ENCODE measurements at regions not wholly inside any gene's neighbourhood (a gene's known extent, or its start where the extent isn't known, plus 50 kb on each side); places are given as distances from the start of the nearest gene placed in this dataset.
"Not testable (repeated sequence)": the region's sequence is repeated elsewhere in the genome, so short reads cannot be mapped to it uniquely, and the experiment has no call there.

DNA sequence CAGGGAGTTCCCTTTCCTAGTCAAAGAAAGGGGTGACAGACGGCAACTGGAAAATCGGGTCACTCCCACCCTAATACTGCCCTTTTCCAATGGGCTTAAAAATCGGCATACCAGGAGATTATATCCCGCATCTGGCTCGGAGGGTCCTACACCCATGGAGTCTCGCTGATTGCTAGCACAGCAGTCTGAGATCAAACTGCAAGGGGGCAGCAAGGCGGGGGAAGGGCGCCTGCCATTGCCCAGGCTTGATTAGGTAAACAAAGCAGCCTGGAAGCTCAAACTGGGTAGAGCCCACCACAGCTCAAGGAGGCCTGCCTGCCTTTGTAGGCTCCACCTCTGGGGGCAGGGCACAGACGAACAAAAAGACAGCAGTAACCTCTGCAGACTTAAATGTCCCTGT, 831.3 kb downstream of the TTLL7 start:
- DNase-seq = peak in 2 of 10 donors; percentile 53 to 56
- intact Hi-C loops (cut with DNase I) = not testable (repeated sequence)

DNA sequence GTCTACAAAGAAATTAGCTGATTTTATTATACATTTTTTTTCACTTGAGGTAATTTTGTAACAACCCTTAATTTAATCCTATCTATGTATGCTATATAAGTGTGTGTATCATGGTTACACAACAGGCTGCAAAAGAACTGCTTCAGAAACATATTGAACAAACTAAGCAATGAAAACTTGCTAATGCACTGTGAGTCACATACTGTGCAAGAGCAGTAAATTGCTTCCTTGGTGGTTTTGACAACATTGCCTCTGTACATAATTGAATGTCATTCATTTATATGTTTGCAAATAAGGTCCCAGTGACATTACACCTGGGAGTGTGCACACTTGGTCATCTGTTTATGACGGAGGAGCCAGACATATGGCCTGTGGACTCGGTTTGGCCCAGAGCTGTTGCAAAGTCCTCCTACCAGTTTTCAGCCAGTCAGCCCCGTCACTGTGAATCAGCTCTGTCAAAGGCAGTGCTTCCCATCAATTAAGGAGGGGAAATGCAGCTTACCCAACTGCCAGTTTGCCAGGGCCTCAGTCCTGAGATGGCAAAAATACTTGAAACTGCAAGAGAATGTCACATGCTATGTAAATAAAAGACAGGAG, 835.0 kb downstream of the TTLL7 start:
- intact Hi-C loops (cut with DNase I) = not testable (repeated sequence)
- DNase-seq = peak in 2 of 10 donors; percentile 4 to 44

DNA sequence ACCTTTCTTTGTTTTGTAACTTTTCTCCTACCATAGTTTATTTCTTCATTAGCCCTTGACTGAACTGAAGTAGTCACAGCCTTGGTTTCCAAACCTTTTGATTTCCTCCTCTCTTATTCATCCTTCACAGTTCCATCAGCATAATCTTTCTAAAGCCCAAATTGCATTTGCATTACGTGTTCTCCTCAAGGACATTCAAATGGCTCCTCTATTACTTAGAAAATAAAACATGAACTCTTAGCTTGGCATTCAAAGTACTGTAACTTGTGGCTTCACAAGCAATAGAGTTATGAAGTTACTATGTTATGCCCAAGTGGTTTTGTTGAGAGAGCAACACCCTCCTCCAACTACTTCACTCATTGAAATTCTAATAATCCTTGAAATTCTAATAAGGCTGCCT, 840.0 kb downstream of the TTLL7 start:
- DNase-seq; intact Hi-C loops (cut with DNase I): not testable (repeated sequence)

DNA sequence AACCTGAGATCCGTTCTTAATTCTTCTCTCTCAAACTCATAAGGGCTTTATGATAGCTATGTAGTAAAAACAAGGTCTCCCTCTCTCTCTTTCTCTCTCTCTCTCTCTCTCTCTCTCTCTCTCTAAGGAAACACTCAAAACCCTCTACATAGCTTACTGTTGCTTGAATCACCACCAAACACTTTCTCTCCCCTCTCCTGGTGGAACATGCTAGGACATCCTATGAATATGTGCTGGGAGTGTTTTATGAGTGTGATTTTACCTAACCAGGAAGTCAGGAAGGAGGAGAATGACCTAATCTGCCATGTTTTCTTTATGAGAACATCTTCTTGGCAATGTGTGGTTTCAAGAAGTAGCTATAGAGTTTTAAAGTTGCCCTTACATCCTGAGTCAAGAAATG, 844.6 kb downstream of the TTLL7 start:
- intact Hi-C loops (cut with DNase I); DNase-seq: not testable (repeated sequence)

DNA sequence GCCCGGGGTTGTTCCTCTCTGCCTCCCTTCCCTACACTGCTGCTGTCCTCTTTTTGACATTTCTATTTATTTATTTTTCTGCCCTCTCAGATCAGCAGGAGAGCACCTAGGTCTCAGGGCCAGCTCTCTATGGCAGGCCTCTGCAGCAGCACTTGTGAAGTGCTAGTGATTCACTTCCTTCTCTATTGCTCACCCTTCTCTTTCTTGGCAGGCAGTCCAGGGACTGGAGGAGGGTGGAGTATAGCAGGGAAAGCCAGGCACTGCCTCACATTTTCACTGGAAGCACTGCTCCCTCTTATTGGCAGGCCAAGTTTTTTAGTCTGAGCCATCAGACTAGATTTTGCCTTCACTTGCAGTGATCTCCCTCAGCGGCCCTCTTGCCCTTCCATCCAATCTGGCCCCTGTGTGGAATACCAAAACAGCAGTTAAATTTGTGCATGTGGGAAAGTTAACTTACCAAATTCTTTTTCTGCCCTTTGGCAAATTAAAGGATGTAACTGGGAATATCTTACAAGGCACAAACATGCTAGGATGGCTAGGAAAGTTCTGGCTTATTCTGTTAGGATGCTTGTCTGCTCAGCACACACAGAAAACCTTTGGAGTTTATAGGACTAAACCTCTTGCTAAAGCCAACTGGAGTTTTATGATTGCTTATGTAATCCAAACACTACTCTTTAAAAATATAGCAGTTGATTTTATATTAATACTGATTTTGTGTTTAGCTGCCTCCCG, 847.6 kb downstream of the TTLL7 start:
- peak in 7 of 10 donors; percentile 12 to 85 (median 43) for DNase-seq
- intact Hi-C loops (cut with DNase I) = not testable (repeated sequence)

DNA sequence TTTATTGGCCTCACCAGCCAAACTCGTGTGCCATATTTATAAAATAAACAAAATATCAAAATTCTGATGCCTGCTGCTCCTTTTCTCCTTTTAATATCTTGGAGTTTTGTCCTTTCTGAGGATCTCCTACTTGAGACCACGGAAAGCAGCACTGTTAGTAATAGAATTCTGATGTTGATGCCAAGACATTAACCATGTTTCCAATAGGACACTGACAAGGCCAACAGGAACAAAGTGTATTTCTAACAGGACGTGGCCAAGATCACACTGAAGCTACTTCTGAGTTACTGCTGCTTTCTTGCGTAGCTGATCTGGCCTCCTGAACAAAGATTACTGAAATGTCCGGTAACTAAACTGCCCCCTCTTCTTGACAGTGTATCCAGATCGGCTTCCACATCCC, 848.5 kb downstream of the TTLL7 start:
- intact Hi-C loops (cut with DNase I); DNase-seq: not testable (repeated sequence)

DNA sequence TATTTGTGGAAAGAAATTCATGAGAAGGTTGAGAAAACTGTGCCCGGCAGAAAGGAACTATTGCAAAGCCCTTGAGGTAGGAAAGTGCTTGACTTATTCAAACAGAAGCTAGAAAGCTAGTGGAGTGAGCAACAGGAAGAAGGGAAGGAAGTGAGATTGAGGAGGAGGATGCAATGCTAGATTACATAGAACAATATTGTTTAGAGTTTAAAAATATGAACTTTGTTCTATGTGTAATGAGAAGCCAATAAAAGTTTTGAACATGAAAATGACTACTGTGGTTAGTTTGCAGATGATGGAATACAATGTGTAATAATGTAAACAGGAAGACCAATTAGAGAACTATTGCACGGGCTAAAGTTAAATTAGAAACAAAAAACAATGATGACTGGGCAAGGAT, 853.1 kb downstream of the TTLL7 start:
- intact Hi-C loops (cut with DNase I); DNase-seq: not testable (repeated sequence)

DNA sequence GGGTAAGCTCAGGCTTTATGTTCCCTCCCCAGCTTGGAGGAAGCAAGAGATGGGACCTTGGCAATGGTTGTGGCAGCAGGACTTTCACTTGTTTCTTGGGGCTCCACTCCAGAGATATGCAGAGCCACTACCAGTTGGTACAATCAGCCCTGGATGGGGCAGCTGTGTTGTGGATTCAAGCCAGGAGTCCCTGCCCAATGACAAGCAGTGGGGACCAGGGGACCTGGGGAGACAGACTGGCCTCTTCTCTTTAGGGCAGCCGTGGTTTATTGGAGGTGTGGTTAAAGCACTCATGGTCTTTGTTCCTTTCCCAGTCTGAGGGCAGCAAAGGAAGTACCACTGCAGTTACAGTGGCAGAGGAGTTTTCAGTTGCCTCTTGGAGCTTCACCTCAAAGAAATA, 856.1 kb downstream of the TTLL7 start:
- peak in 1 of 10 donors; percentile 47 for DNase-seq
- intact Hi-C loops (cut with DNase I) = not testable (repeated sequence)

DNA sequence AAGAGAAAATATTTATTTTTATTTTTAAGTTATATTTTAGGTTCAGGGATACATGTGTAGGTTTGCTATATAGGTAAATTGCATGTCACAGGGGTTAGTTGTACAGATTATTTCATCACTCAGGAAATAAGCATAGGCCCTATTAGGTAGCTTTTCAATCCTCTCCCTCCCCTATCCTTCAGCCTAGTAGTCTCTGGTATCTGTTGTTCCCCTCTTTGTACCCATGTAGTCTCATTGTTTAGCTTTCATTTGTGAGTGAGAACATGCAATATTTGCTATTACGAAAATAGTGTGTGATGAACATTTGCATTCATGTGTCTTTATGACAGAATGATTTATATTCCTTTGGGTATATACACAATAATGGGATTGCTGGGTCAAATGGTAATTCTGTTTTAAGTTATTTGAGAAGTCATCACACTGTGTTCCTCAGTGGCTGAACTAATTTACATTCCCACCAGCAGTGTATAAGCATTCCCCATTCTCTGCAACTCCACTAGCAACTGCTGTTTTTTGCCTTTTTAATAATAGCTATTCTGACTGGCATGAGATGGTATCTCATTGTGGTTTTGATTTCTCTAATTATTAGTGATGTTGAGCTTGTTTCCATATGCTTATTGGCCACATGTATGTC, 863.3 kb downstream of the TTLL7 start:
- intact Hi-C loops (cut with DNase I); DNase-seq: not testable (repeated sequence)

DNA sequence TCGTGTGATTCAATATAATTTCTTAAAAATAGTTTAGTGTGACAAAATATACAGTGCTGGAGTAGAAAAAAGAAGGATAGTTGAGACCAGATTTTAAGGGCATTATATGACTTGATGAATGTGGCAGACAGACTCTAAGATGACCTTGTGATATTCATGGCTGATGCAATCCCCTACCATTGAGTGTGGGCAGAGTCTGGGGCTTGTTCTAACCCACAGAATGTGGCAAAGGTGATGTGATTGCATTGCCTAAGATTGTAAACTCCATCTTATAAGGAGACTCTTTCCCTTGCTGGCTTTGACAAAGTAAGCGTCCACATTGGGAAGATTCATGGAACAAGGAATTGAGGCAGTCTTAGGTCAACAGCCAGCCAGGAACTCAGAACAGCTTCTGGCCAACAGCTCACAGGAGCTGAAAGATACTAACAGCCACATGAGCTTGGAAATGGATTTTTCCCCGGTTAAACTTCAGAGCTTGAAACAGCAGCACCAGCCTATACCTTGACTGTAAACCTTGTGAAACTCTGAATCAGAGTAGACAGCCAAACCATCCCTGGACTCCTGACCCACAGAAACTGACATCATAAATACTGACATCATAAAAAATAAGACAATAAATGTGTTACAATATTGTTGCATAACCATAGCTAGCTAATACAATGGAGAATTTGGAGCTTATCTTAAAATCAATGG, 864.5 kb downstream of the TTLL7 start:
- intact Hi-C loops (cut with DNase I); DNase-seq: not testable (repeated sequence)

DNA sequence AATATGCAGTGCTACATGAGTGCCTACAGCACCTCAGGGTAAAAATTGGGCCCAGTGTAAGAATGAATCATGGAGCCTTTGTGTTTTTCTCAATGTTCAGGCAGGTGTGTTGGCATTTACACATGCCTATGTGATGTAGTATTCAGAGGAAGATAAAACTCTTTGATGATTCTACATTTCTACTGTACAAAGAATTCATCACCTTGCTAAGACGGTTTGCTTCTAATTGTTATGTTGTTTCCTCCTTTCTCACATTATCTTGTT, 867.3 kb downstream of the TTLL7 start:
- no peak for DNase-seq
- intact Hi-C loops (cut with DNase I) = no loop called here

DNA sequence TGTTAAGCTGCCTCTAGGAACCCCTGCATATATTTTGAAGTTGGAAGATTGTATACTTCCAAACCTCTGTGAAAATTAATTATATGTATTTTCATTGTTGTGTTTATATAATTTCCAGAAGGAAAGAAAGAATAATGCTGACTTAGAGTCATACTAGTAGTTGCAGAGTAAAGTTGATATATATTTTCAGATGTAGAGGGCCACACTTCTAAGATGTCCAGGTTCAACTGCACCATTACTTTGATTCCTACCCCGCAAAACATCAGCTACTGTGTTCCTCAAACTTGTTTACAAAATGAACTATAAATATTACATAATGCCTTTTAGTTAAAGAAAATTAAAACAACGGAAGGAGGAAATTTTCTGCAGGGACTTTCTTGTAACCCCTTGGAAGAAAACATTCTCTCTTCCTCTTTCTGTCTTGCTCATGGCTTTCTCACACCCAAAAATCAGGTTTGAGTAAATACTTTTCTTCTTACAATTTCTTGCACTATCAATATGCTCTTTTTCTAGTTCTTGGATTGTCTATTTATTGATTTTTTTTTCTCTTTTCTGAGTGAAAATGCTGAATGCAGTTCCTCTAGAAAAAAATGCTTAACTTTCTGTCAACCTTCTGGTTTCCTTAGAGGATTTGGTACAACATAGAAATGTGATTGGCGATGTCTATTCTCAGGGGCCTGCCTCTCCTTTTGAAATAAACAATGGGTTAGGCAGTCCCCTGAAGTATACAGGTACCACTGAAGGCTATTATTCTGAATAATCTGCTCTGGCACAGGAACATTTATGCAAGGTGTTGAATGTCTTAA, 867.8 kb downstream of the TTLL7 start:
- DNase-seq = no peak
- intact Hi-C loops (cut with DNase I) = no loop called here

DNA sequence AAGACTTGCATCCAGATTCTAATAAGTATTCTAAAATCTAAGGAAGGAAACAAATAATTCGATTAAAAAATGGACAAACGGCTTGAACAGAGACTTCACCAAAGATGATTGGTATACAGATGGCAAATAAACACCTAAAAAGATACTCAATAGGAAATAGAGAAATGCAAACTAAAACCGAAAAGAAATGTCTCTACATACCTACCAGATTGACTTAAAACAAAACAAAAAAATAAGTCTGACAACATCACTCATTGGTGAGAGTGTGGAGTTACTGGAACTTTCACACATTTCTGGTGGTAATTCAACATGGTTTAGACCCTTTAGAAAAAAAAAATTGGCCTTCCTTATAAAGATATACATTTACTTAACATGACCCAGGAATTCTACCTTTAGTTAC, 869.8 kb downstream of the TTLL7 start:
- intact Hi-C loops (cut with DNase I) = no loop called here
- no peak for DNase-seq

DNA sequence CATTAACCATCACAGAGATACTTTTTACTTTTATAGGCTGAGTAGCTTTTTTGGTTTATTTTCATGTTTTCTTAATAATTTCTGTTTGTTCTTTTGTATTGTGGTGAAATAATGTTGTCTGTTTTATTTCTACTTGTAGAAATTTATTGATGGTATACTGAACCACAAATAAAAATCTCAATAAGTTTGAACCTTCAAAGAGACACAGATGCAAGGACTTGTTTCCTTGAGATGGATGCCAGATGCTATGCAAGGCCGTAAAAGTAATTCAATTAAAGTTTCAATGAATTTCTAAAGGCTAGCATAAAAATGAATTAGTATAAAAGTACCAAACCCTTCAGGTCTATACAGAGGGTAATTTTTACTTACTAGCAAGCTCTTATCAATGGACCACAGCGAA, 873.5 kb downstream of the TTLL7 start:
- no peak for DNase-seq
- intact Hi-C loops (cut with DNase I) = no loop called here

DNA sequence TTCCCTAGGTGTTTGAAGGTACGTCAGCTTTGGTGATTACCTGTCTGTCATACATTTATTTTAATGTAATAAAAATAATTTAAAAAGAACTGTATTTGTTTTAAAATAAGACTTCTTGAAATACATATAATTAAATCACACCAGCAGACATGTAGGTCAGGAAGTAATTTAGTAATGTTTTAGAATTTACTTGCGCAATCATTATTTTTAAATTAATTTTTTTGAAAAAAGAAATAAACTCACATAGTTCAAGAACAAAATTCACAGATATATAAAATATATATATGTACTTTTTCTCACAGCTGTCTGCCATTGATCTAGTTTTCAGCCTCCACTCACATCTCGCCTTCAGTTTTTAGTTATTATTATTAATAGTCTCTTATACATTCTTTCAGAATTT, 875.9 kb downstream of the TTLL7 start:
- intact Hi-C loops (cut with DNase I) = no loop called here
- DNase-seq = no peak

DNA sequence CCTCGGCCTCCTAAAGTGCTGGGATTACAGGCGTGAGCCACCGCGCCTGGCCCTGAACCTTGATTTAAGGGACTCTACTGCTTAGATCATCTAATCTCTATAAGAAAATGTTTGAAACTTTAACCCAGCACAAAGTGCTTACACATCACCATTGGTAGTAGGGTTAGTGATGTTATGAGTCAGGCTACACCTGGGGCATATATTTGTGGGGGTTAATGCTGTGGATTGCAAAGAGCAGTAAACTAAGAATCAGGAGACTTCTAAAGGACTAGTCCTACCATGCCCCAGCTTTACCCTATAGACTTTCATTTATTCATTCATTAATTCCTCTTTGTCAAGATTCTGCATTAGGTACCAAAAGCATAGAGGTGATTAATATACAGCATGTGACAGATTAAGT, 880.5 kb downstream of the TTLL7 start:
- DNase-seq = peak in 1 of 10 donors; percentile 20
- intact Hi-C loops (cut with DNase I) = no loop called here

DNA sequence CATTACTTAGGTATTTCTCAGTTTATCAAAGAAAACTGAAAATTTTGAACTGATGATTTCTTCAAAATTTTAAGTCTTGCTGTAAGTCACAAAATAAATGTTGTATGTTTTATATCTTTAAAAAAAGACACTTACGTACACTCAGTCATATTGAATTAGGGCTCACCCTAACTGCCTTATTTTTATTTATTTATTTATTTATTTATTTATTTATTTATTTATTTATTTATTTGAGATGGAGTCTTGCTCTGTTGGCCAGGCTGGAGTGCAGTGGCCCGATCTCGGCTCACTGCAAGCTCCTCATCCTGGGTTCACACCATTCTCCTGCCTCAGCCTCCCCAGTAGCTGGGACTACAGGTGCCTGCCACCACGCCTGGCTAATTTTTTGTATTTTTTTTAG, 881.9 kb downstream of the TTLL7 start:
- DNase-seq; intact Hi-C loops (cut with DNase I): not testable (repeated sequence)

DNA sequence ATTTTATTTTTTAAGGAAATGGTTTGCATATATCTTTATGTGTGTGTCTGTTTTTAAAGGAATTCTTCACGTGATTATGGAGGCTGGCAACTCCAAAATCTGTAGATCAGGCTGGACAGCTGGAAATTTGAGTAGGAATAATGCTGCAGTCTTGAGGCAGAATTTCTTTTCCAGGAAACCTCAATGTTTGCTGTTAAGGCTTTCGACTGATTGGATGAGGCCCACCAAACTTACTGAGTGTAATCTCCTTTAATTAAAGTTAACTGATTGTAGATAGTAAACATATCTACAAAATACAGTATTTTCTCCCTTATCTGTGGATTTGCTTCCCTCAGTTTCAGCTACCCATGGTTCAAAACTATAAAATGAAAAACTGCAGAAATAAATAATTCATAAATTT, 883.1 kb downstream of the TTLL7 start:
- intact Hi-C loops (cut with DNase I) = no loop called here
- DNase-seq = no peak

DNA sequence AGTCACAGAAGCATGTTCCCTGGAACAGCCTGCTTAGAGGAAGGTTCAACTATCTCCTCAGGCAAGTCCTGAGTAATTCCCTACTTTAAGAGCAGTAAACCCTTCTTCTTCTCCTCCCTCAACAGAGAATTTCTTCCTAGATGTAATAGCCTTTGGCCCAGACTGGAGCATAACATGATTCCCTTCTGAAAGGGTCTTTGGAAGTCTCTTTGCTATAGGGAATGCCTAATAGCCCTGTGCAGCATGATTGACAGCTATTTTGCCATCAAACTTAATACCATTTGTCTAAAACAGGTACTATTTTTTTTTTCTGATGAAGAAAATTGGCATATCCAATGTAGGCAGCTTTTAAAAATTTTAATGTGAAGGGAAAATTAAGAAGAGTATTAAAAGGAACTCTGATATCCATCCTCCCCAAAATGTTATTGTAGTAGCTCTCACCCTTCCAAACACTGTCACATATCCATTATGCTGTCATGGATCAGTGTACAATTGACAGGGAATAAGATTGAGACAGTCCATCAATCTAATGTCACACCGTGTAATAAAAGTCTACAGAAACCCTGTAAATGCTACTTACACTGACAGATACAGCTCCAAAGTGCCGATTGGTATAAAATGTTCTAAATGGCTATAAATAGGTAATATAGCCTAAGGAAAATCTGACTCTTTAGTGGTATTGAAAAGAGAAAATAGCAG, 884.6 kb downstream of the TTLL7 start:
- DNase-seq = no peak
- intact Hi-C loops (cut with DNase I) = no loop called here

DNA sequence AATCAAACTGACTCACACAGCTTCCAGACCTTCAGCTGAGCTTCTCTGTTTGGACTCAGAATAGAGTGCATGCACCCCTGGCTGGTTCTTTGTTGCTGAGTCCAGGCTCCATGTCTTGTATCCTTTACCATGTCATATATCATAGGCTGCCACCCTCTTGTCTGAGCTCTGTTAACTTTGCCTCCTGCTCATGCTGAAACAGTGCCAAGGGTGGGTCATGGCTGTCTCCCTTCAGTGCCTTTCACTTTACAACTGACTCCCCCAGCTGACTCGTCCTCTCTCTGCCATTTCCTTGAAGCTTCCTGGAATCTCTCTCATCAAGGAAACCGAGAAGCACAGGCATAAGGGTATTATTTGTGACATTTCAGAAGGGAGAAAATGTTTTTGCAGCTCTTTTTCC, 885.3 kb downstream of the TTLL7 start:
- no peak for DNase-seq

More for the DNA sequence above, 885.3 kb downstream of the TTLL7 start:
- intact Hi-C loops (cut with DNase I) = no loop called here

Measured in posterior cingulate gyrus (tissue), 11 donors.